ENCODE measurements at regions not wholly inside any gene's neighbourhood (a gene's known extent, or its start where the extent isn't known, plus 50 kb on each side); places are given as distances from the start of the nearest gene placed in this dataset.

DNA sequence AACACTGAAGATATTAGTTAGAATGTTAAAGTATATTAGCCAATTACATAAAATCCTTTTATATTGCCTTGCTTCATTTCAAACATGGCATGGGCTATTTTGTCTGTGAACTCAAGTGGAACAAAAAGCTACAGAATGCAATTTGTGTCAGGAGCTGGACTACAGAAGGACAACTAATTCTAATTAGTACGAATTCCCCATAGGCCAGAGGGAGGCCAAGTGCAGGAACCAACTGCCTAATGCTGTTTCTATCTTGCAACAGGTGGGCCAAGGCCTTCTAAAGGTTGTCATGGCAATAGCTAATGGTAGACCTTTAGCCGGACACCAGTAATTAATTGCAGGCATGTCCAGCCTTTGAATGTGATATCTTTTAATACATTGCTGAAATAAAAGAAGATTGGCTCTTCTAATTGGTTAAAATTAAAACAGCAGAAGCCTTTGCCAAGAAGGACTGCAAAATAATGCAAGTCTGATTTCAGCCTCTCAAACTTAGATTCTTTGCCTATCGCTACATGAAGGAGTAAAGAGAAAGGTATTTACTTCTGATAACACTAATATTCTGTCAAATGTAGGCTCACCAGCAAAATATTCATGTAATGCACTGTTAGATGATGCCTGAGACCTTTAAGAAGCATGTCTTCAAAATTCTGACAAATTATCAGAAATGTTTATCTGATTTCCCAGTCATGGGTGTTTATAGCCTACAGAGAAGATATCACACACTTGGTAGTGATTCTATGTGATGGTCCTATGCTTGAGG lies 232.1 kb downstream of the LMO4 start:
- TF ChIP-seq CTCF (conservative IDR thresholded peaks at IDR 0.05): no peak
- no peak for TF ChIP-seq ZFX (IDR thresholded peaks at IDR 0.05)

Measured in C4-2B (cell line).